CD4-positive, alpha-beta T cell (primary cell): ENCODE measurements at regions not wholly inside any gene's neighbourhood (a gene's known extent, or its start where the extent isn't known, plus 50 kb on each side); places are given as distances from the start of the nearest gene placed in this dataset.

Experiments used
- ATAC-seq: fragments of 200-7000 bp; cut with Tn5 transposase; one replicate; pipeline ENCODE4 v1.10.0; 2022; ENCODE audit warnings: mild to moderate bottlenecking; ENCODE audit not compliant: poor library complexity
- CTCF ChIA-PET: fragments of 350-600 bp; sonication (Branson Sonifier 250); formaldehyde crosslinking; loops from one replicate; lab custom pipeline; 2021; ENCODE audit warnings: antibody characterized with exemption, inconsistent platforms; lab: Charles Lee
- POLR2A ChIA-PET: fragments of 350-600 bp; sonication (Branson Sonifier 250); formaldehyde crosslinking; loops from one replicate; lab custom pipeline; 2021; ENCODE audit warnings: antibody characterized with exemption, inconsistent platforms; lab: Charles Lee
- DNase-seq, 14 experiments: peaks; one replicate each; pipeline ENCODE4 v3.0.0-alpha.2; 2013 to 2020; ENCODE audit warnings: mixed read lengths in 2 of 14
- H3K27ac ChIP-seq, 2 donors: one replicate each; pipeline versions ENCODE4 v1.5.1 to v1.7.0; 2013; ENCODE audit warnings: low read length in 2 of 2, low read depth in 1 of 2, mild to moderate bottlenecking in 1 of 2
- H3K27me3 ChIP-seq, 2 experiments: 1 replicate in 1 of 2; 2 replicates in 1 of 2; pipeline versions ENCODE4 v1.6.1 to v1.7.0; 2013; ENCODE audit warnings: low read length in 2 of 2, control low read depth in 1 of 2, mild to moderate bottlenecking in 1 of 2, moderate library complexity in 1 of 2; ENCODE audit not compliant: insufficient read depth in 2 of 2, control insufficient read depth in 1 of 2
- H3K36me3 ChIP-seq: one replicate; pipeline ENCODE4 v1.6.1; 2013; ENCODE audit warnings: low read length, control low read depth; ENCODE audit not compliant: insufficient read depth
- H3K4me1 ChIP-seq: one replicate; pipeline ENCODE4 v1.6.1; 2013; ENCODE audit warnings: low read length, control low read depth; ENCODE audit not compliant: insufficient read depth
- H3K4me3 ChIP-seq: one replicate; pipeline ENCODE4 v1.5.1; 2013; ENCODE audit warnings: mild to moderate bottlenecking, low read length, moderate library complexity
- H3K9me3 ChIP-seq, 2 experiments: 1 replicate in 1 of 2; 2 replicates in 1 of 2; pipeline versions ENCODE4 v1.6.1 to v1.7.0; 2013; ENCODE audit warnings: low read length in 2 of 2, mild to moderate bottlenecking in 2 of 2, control low read depth in 1 of 2, moderate library complexity in 1 of 2; ENCODE audit not compliant: control insufficient read depth in 1 of 2, insufficient read depth in 1 of 2
- H3K27ac Mint-ChIP-seq: one replicate; pipeline ENCODE4 v1.8.0; 2020; ENCODE audit warnings: mixed read lengths
- H3K27me3 Mint-ChIP-seq: one replicate; pipeline ENCODE4 v1.8.0; 2021; ENCODE audit warnings: mixed read lengths
- H3K36me3 Mint-ChIP-seq: one replicate; pipeline ENCODE4 v1.8.0; 2021; ENCODE audit warnings: low read depth, mixed read lengths
- H3K4me1 Mint-ChIP-seq: one replicate; pipeline ENCODE4 v1.8.0; 2021; ENCODE audit warnings: low read depth, mixed read lengths
- H3K4me3 Mint-ChIP-seq: one replicate; pipeline ENCODE4 v1.8.0; 2020; ENCODE audit warnings: mild to moderate bottlenecking, mixed read lengths
- H3K9me3 Mint-ChIP-seq: one replicate; pipeline ENCODE4 v1.8.0; 2020; ENCODE audit warnings: mixed read lengths
- intact Hi-C, 2 experiments: fragments of 100-400 bp; cut with DNase I in 1 of 2; cut with micrococcal nuclease in 1 of 2; formaldehyde crosslinking; loops; one replicate each; pipeline versions ENCODE4 v1.15.1 to v1.9.0; 2023 to 2025; cut with DNase I, micrococcal nuclease
- TF ChIP-seq, protein P1 (sequence below): fragments of 200-600 bp; IDR thresholded peaks from one replicate; pipeline ENCODE4 v1.8.0; 2022; ENCODE audit warnings: antibody characterized with exemption, mild to moderate bottlenecking

DNA sequence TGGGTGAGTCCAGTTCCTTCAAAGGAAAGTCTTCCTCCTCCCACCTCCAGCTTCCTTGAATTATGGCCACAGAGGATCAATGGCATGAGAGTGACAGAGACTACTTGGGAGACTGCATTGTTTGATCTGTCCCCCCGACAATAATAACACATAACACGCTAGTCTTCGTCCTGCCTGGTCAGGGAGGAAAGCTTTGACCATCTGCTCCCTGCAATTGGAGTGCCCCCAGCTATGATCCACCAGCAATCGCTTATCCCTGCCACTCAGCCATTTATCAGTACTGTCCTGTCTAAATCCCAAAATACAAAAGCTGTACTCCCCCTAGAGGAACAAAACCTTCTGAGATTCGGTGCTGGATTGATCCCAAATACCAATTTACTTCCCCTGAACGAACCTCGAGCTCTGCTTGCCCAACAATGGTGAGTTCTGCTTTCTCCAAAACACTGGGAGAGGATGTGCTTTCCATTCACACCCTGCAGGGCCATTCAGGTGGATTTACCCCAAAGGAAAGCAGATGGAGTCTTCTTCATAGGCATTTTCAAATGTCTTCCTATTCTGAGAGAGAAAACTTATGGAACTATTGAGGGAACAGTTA is 466.7 kb downstream of the TSHZ3 start:
- no peaks in the 10 kb centered on the region for H3K9me3 Mint-ChIP-seq
- no peak overlapping the region for H3K4me3 ChIP-seq
- no peak overlapping the region for H3K27ac Mint-ChIP-seq
- TF ChIP-seq, protein P1, sequence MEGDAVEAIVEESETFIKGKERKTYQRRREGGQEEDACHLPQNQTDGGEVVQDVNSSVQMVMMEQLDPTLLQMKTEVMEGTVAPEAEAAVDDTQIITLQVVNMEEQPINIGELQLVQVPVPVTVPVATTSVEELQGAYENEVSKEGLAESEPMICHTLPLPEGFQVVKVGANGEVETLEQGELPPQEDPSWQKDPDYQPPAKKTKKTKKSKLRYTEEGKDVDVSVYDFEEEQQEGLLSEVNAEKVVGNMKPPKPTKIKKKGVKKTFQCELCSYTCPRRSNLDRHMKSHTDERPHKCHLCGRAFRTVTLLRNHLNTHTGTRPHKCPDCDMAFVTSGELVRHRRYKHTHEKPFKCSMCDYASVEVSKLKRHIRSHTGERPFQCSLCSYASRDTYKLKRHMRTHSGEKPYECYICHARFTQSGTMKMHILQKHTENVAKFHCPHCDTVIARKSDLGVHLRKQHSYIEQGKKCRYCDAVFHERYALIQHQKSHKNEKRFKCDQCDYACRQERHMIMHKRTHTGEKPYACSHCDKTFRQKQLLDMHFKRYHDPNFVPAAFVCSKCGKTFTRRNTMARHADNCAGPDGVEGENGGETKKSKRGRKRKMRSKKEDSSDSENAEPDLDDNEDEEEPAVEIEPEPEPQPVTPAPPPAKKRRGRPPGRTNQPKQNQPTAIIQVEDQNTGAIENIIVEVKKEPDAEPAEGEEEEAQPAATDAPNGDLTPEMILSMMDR, result no peak
- H3K27ac ChIP-seq, result no peak overlapping the region
- DNase-seq, result peak in 1 of 14 experiments; percentile 5
- no peaks in the 10 kb centered on the region for H3K4me1 Mint-ChIP-seq
- H3K9me3 ChIP-seq, result peaks cover 0 to 11% of the 10 kb centered on the region in 2 experiments
- H3K4me3 Mint-ChIP-seq, result no peak overlapping the region
- no peaks in the 10 kb centered on the region for H3K27me3 Mint-ChIP-seq
- H3K27me3 ChIP-seq, result peaks cover 0 to 3% of the 10 kb centered on the region in 2 experiments
- no peaks in the 10 kb centered on the region for H3K4me1 ChIP-seq
- ChIA-PET CTCF (no interaction called here), POLR2A (no interaction called here)
- no peak for ATAC-seq
- intact Hi-C loops, result no loop called here
- no peaks in the 10 kb centered on the region for H3K36me3 Mint-ChIP-seq
- H3K36me3 ChIP-seq, result no peaks in the 10 kb centered on the region

DNA sequence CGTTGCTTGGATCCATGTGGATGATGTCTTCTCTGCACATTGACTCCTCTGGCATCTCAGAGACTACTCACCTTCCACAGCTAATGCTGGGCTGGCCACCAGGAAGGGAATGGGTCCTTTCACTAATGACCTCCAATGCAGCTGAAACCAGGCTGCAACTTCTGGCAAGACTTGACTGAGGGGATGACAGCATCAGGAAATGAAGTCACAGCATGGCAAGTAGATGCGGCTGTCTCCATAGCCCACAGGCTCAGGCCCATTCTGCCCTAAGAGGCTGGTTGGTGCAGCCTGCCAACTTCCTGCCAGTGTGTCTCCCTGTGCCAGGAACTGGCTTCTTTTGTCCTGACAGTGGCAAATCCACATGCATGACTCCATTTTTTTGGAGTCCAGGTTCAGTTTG is 467.3 kb downstream of the TSHZ3 start:
- H3K27me3 Mint-ChIP-seq, result no peaks in the 10 kb centered on the region
- no peak overlapping the region for H3K4me3 ChIP-seq

DNA sequence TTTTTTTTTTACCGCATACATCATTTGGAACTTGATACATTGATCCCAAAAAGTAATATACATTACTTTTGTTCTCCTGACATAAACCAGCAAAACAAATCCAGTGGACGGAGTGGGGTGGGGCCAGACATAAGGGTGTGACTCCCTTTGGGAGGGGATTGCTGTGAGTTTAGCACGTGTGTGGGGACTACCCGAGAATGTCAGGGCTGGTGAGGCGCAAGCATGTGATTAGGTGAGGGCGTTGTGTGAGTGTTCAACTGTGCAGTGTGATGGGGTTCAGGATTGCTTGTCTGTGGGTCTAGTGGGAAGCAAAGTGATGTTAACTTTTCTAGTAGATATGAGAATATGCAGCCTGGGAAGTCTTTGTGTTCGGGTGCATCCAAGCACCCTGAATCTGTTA is 468.0 kb downstream of the TSHZ3 start:
- DNase-seq (no peak), ATAC-seq (no peak)
- Mint-ChIP-seq H3K27ac (no peak overlapping the region), H3K9me3 (no peaks in the 10 kb centered on the region), H3K4me3 (no peak overlapping the region), H3K27me3 (peaks cover 1% of the 10 kb centered on the region), H3K36me3 (no peaks in the 10 kb centered on the region), H3K4me1 (no peaks in the 10 kb centered on the region)
- intact Hi-C loops, result no loop called here
- CTCF ChIA-PET, result no interaction called here
- H3K27me3 ChIP-seq, result no peaks in the 10 kb centered on the region
- TF ChIP-seq, protein P1, result no peak
- H3K9me3 ChIP-seq, result peaks cover 0 to 11% of the 10 kb centered on the region in 2 experiments
- POLR2A ChIA-PET, result no interaction called here
- no peak overlapping the region for H3K4me3 ChIP-seq
- no peaks in the 10 kb centered on the region for H3K4me1 ChIP-seq
- H3K27ac ChIP-seq, result no peak overlapping the region
- H3K36me3 ChIP-seq, result no peaks in the 10 kb centered on the region

More for the DNA sequence above, 467.3 kb downstream of the TSHZ3 start:
- intact Hi-C loops, result no loop called here
- Histone ChIP-seq H3K9me3 (peaks cover 0 to 11% of the 10 kb centered on the region in 2 experiments), H3K27ac (no peak overlapping the region), H3K27me3 (peaks cover 0 to under 1% of the 10 kb centered on the region in 2 experiments), H3K36me3 (no peaks in the 10 kb centered on the region), H3K4me1 (no peaks in the 10 kb centered on the region)
- ChIA-PET CTCF (no interaction called here), POLR2A (no interaction called here)
- H3K4me3 Mint-ChIP-seq, result no peak overlapping the region
- ATAC-seq (no peak), DNase-seq (no peak)
- H3K9me3 Mint-ChIP-seq, result no peaks in the 10 kb centered on the region
- no peaks in the 10 kb centered on the region for H3K4me1 Mint-ChIP-seq
- TF ChIP-seq, protein P1, result no peak
- H3K36me3 Mint-ChIP-seq, result no peaks in the 10 kb centered on the region
- H3K27ac Mint-ChIP-seq, result no peak overlapping the region
